GM08714 (cell line): ENCODE measurements at regions not wholly inside any gene's neighbourhood (a gene's known extent, or its start where the extent isn't known, plus 50 kb on each side); places are given as distances from the start of the nearest gene placed in this dataset.

Experiments used
- H3K4me3 ChIP-seq: fragments of 200-500 bp; sonication (Bioruptor generic); 2 replicates; pipeline ENCODE4 v1.5.1; 2014; ENCODE audit warnings: mild to moderate bottlenecking, low read length, inconsistent platforms
- ZNF274 ChIP-seq: IDR thresholded peaks from 2 replicates; pipeline ENCODE4 v1.6.1; 2012; ENCODE audit warnings: mild to moderate bottlenecking, low read depth, low read length

GRCh38 chr15:29471757-29472156 lies 202.1 kb upstream of the NSMCE3 start:
- H3K4me3 ChIP-seq, result no peak overlapping the region
- no peak for TF ChIP-seq ZNF274

- H3K4me3 ChIP-seq, result no peak overlapping the region
- no peak for TF ChIP-seq ZNF274
Measured at GRCh38 chr15:29471306-29471705, 201.7 kb upstream of the NSMCE3 start.

- no peak overlapping the region for H3K4me3 ChIP-seq
Measured at GRCh38 chr15:29470794-29471193, 201.2 kb upstream of the NSMCE3 start.

GRCh38 chr15:29470311-29470710 lies 200.7 kb upstream of the NSMCE3 start:
- H3K4me3 ChIP-seq, result no peak overlapping the region
- no peak for TF ChIP-seq ZNF274

More at GRCh38 chr15:29470794-29471193, 201.2 kb upstream of the NSMCE3 start:
- no peak for TF ChIP-seq ZNF274

- no peak for TF ChIP-seq ZNF274
- no peak overlapping the region for H3K4me3 ChIP-seq
Measured at GRCh38 chr15:29468899-29469298, 199.3 kb upstream of the NSMCE3 start.

GRCh38 chr15:29467091-29467490 lies 197.5 kb upstream of the NSMCE3 start:
- no peak for TF ChIP-seq ZNF274
- H3K4me3 ChIP-seq, result no peak overlapping the region

- TF ChIP-seq ZNF274, result no peak
- no peak overlapping the region for H3K4me3 ChIP-seq
Measured at GRCh38 chr15:29466292-29466691, 196.7 kb upstream of the NSMCE3 start.

GRCh38 chr15:29465816-29466215 lies 196.2 kb upstream of the NSMCE3 start:
- H3K4me3 ChIP-seq, result no peak overlapping the region
- TF ChIP-seq ZNF274, result no peak

GRCh38 chr15:29465196-29465595 lies 195.6 kb upstream of the NSMCE3 start:
- TF ChIP-seq ZNF274, result no peak
- H3K4me3 ChIP-seq, result no peak overlapping the region

GRCh38 chr15:29461877-29462276 lies 192.3 kb upstream of the NSMCE3 start:
- no peak for TF ChIP-seq ZNF274

GRCh38 chr15:29458361-29458760 lies 188.7 kb upstream of the NSMCE3 start:
- no peak overlapping the region for H3K4me3 ChIP-seq
- no peak for TF ChIP-seq ZNF274

More at GRCh38 chr15:29461877-29462276, 192.3 kb upstream of the NSMCE3 start:
- H3K4me3 ChIP-seq, result no peak overlapping the region

GRCh38 chr15:29457729-29458128 lies 188.1 kb upstream of the NSMCE3 start:
- TF ChIP-seq ZNF274, result no peak
- H3K4me3 ChIP-seq, result no peak overlapping the region

- no peak overlapping the region for H3K4me3 ChIP-seq
- TF ChIP-seq ZNF274, result no peak
Measured at GRCh38 chr15:29456964-29457363, 187.3 kb upstream of the NSMCE3 start.

GRCh38 chr15:29456255-29456654 lies 186.6 kb upstream of the NSMCE3 start:
- no peak for TF ChIP-seq ZNF274
- H3K4me3 ChIP-seq, result no peak overlapping the region

- TF ChIP-seq ZNF274, result no peak
- H3K4me3 ChIP-seq, result no peak overlapping the region
Measured at GRCh38 chr15:29455530-29455929, 185.9 kb upstream of the NSMCE3 start.

GRCh38 chr15:29455055-29455454 lies 185.4 kb upstream of the NSMCE3 start:
- TF ChIP-seq ZNF274, result no peak
- H3K4me3 ChIP-seq, result no peak overlapping the region
